ENCODE measurements at regions not wholly inside any gene's neighbourhood (a gene's known extent, or its start where the extent isn't known, plus 50 kb on each side); places are given as distances from the start of the nearest gene placed in this dataset.

GRCh38 chrX:43514820-43515219, 141.3 kb upstream of the MAOA start:
- BruUV-seq (replicated peaks): no TSS peak
- H3K36me3 Mint-ChIP-seq (ENCODE audit: insufficient read depth, unreplicated experiment): no peaks in the 10 kb centered on the region
- intact Hi-C loops (cut with micrococcal nuclease; ENCODE audit: unreplicated experiment): no loop called here
- Histone ChIP-seq H3K9me3 (no peaks in the 10 kb centered on the region), H3K4me3 (ENCODE audit: low read depth, low read length) (no peak overlapping the region), H3K4me1 (0 out of 2 replicates have a peak, but pooled peaks cover 5% of the 10 kb centered on the region), H3K36me3 (ENCODE audit: control insufficient read depth, insufficient read depth, low read length) (no peaks in the 10 kb centered on the region), H3K27me3 (replicated peaks; ENCODE audit: control insufficient read depth, insufficient read depth, low read length) (no peaks in the 10 kb centered on the region)
- no peak for TF ChIP-seq CTCF (IDR thresholded peaks at IDR 0.05; ENCODE audit: insufficient read depth in 1 of 2, low read depth in 1 of 2, low read length in 1 of 2, severe bottlenecking in 1 of 2, unreplicated experiment in 1 of 2)
- H3K27ac Mint-ChIP-seq (ENCODE audit: unreplicated experiment): no peak overlapping the region
- no peak overlapping the region for H3K4me3 Mint-ChIP-seq (ENCODE audit: unreplicated experiment)
- no peaks in the 10 kb centered on the region for H3K9me3 Mint-ChIP-seq (ENCODE audit: unreplicated experiment)
- POLR2A ChIA-PET: no interaction called here
- CTCF ChIA-PET: no interaction called here
- DNase-seq: no peak
- no peaks in the 10 kb centered on the region for H3K27me3 Mint-ChIP-seq (ENCODE audit: insufficient read depth, unreplicated experiment)
- no peaks in the 10 kb centered on the region for H3K4me1 Mint-ChIP-seq (ENCODE audit: low read depth, unreplicated experiment)

- Mint-ChIP-seq H3K27me3 (ENCODE audit: insufficient read depth, unreplicated experiment) (no peaks in the 10 kb centered on the region), H3K9me3 (ENCODE audit: unreplicated experiment) (no peaks in the 10 kb centered on the region), H3K4me3 (ENCODE audit: unreplicated experiment) (no peak overlapping the region), H3K4me1 (ENCODE audit: low read depth, unreplicated experiment) (no peaks in the 10 kb centered on the region), H3K36me3 (ENCODE audit: insufficient read depth, unreplicated experiment) (no peaks in the 10 kb centered on the region), H3K27ac (ENCODE audit: unreplicated experiment) (no peak overlapping the region)
- no peak for TF ChIP-seq CTCF (IDR thresholded peaks at IDR 0.05; ENCODE audit: insufficient read depth in 1 of 2, low read depth in 1 of 2, low read length in 1 of 2, severe bottlenecking in 1 of 2, unreplicated experiment in 1 of 2)
- Histone ChIP-seq H3K4me1 (no peaks in the 10 kb centered on the region), H3K36me3 (ENCODE audit: control insufficient read depth, insufficient read depth, low read length) (no peaks in the 10 kb centered on the region), H3K27me3 (replicated peaks; ENCODE audit: control insufficient read depth, insufficient read depth, low read length) (no peaks in the 10 kb centered on the region), H3K4me3 (ENCODE audit: low read depth, low read length) (no peak overlapping the region), H3K9me3 (no peaks in the 10 kb centered on the region)
- CTCF ChIA-PET: no interaction called here
- POLR2A ChIA-PET: no interaction called here
- intact Hi-C loops (cut with micrococcal nuclease; ENCODE audit: unreplicated experiment): no loop called here
- no peak for DNase-seq
- BruUV-seq (replicated peaks): no TSS peak
Measured at GRCh38 chrX:43522582-43522981, 133.5 kb upstream of the MAOA start.

GRCh38 chrX:43525901-43526610, 130.0 kb upstream of the MAOA start:
- Histone ChIP-seq H3K36me3 (ENCODE audit: control insufficient read depth, insufficient read depth, low read length) (no peaks in the 10 kb centered on the region), H3K4me3 (ENCODE audit: low read depth, low read length) (no peak overlapping the region), H3K9me3 (no peaks in the 10 kb centered on the region), H3K27me3 (replicated peaks; ENCODE audit: control insufficient read depth, insufficient read depth, low read length) (no peaks in the 10 kb centered on the region), H3K4me1 (no peaks in the 10 kb centered on the region)
- Mint-ChIP-seq H3K27me3 (ENCODE audit: insufficient read depth, unreplicated experiment) (no peaks in the 10 kb centered on the region), H3K36me3 (ENCODE audit: insufficient read depth, unreplicated experiment) (no peaks in the 10 kb centered on the region), H3K4me3 (ENCODE audit: unreplicated experiment) (no peak overlapping the region), H3K9me3 (ENCODE audit: unreplicated experiment) (no peaks in the 10 kb centered on the region), H3K4me1 (ENCODE audit: low read depth, unreplicated experiment) (no peaks in the 10 kb centered on the region), H3K27ac (ENCODE audit: unreplicated experiment) (no peak overlapping the region)
- no peak for TF ChIP-seq CTCF (IDR thresholded peaks at IDR 0.05; ENCODE audit: insufficient read depth in 1 of 2, low read depth in 1 of 2, low read length in 1 of 2, severe bottlenecking in 1 of 2, unreplicated experiment in 1 of 2)
- BruUV-seq (replicated peaks): no TSS peak
- CTCF ChIA-PET: no interaction called here
- no peak for DNase-seq
- intact Hi-C loops (cut with micrococcal nuclease; ENCODE audit: unreplicated experiment): no loop called here
- POLR2A ChIA-PET: no interaction called here

All from Caco-2 (cell line).